Smooth muscle cell (in vitro differentiated cells): ENCODE measurements at regions not wholly inside any gene's neighbourhood (a gene's known extent, or its start where the extent isn't known, plus 50 kb on each side); places are given as distances from the start of the nearest gene placed in this dataset.

Experiments used
- DNase-seq: peaks from one replicate; lab custom pipeline; 2025; ENCODE audit not compliant: unreplicated experiment; lab: John Stamatoyannopoulos, UW
- H2AFZ ChIP-seq: fragments of 200-600 bp; sonication (generic); 2 replicates; pipeline ENCODE4 v1.6.0; 2016; ENCODE audit warnings: antibody characterized with exemption, low read depth, mild to moderate bottlenecking
- H3F3A ChIP-seq: fragments of 200-600 bp; sonication (generic); 2 replicates; pipeline ENCODE4 v1.6.0; 2017; ENCODE audit warnings: antibody characterized with exemption, low read depth
- H3K27ac ChIP-seq: fragments of 200-600 bp; sonication (generic); 2 replicates; pipeline ENCODE4 v1.5.1; 2016; ENCODE audit warnings: low read depth, mild to moderate bottlenecking
- H3K27me3 ChIP-seq: fragments of 200-600 bp; sonication (generic); 2 replicates; pipeline ENCODE4 v1.6.1; 2016; ENCODE audit warnings: low read depth, mild to moderate bottlenecking
- H3K36me3 ChIP-seq: fragments of 200-600 bp; sonication (generic); 2 replicates; pipeline ENCODE4 v1.5.1; 2016; ENCODE audit warnings: low read depth
- H3K4me1 ChIP-seq: fragments of 200-600 bp; sonication (generic); 2 replicates; pipeline ENCODE4 v1.5.1; 2016; ENCODE audit warnings: low read depth
- H3K4me2 ChIP-seq: fragments of 200-600 bp; sonication (generic); 2 replicates; pipeline ENCODE4 v1.6.0; 2016; ENCODE audit warnings: mild to moderate bottlenecking
- H3K4me3 ChIP-seq: fragments of 200-600 bp; sonication (generic); 2 replicates; pipeline ENCODE4 v1.5.1; 2016; ENCODE audit warnings: mild to moderate bottlenecking
- H3K79me2 ChIP-seq: fragments of 200-600 bp; sonication (generic); 2 replicates; pipeline ENCODE4 v1.6.0; 2016; ENCODE audit warnings: low read depth, mild to moderate bottlenecking
- H3K9ac ChIP-seq: fragments of 200-600 bp; sonication (generic); 2 replicates; pipeline ENCODE4 v1.6.0; 2016; ENCODE audit warnings: low read depth
- H3K9me3 ChIP-seq: fragments of 200-600 bp; sonication (generic); replicated peaks from 2 replicates; pipeline ENCODE4 v1.5.1; 2016; ENCODE audit warnings: low read depth
- H4K20me1 ChIP-seq: fragments of 200-600 bp; sonication (generic); 2 replicates; pipeline ENCODE4 v1.6.0; 2016; ENCODE audit warnings: low read depth
- WGBS: methylation state at CpG from one replicate; pipeline ENCODE4 v1.1.7; 2016; ENCODE audit warnings: low lambda C conversion rate; 5-methylcytosine and 5-hydroxymethylcytosine counted together
- TF ChIP-seq, protein P1 (sequence below): fragments of 200-600 bp; sonication (generic); IDR thresholded peaks from 2 replicates; pipeline ENCODE4 v1.5.1; 2017; ENCODE audit warnings: borderline replicate concordance, mild to moderate bottlenecking, antibody characterized with exemption; ENCODE audit not compliant: insufficient read depth, poor library complexity, severe bottlenecking

DNA sequence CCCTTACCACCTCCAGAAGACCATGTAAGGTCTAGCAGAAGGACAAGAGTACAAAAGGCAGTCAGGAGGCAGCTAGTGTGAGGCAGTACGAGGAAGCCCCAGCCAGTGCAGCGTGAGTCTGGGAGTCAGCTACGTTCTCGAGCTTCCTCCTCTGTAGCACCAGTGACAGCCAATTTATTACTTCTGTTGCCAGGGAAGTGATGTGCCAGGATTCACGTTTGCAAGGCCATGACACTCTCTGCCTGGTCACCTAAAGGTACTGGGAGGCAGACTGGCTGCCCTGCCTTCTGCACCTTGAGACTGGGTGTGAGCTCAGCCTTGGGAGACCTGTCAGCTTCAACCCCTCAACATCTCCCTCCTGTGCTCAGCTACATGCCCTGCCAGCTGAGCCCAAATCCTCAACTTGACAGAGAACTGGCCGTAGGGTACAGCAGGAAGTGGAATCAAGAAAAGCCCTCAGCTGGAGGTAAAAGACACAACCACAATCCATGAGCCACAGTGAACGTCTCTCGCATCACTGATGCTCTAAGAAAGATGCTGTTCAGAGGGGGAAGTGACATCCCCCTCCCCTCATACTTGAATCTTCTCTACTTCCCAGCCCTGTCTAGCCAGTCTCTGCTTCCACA is 182.5 kb upstream of the RGS6 start:
- Histone ChIP-seq H3K27ac (no peak overlapping the region), H3K9me3 (no peaks in the 10 kb centered on the region), H3K9ac (no peak overlapping the region), H3K27me3 (no peaks in the 10 kb centered on the region), H3K79me2 (no peaks in the 10 kb centered on the region), H3K4me2 (no peak overlapping the region), H3K4me1 (peaks cover 3% of the 10 kb centered on the region), H4K20me1 (no peaks in the 10 kb centered on the region), H3F3A (no peaks in the 10 kb centered on the region), H2AFZ (no peak overlapping the region), H3K4me3 (no peak overlapping the region), H3K36me3 (no peaks in the 10 kb centered on the region)
- no peak for DNase-seq
- TF ChIP-seq, protein P1, sequence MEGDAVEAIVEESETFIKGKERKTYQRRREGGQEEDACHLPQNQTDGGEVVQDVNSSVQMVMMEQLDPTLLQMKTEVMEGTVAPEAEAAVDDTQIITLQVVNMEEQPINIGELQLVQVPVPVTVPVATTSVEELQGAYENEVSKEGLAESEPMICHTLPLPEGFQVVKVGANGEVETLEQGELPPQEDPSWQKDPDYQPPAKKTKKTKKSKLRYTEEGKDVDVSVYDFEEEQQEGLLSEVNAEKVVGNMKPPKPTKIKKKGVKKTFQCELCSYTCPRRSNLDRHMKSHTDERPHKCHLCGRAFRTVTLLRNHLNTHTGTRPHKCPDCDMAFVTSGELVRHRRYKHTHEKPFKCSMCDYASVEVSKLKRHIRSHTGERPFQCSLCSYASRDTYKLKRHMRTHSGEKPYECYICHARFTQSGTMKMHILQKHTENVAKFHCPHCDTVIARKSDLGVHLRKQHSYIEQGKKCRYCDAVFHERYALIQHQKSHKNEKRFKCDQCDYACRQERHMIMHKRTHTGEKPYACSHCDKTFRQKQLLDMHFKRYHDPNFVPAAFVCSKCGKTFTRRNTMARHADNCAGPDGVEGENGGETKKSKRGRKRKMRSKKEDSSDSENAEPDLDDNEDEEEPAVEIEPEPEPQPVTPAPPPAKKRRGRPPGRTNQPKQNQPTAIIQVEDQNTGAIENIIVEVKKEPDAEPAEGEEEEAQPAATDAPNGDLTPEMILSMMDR, result no peak
- WGBS, result 81% methylated on average over 8 of the region's 8 CpGs

DNA sequence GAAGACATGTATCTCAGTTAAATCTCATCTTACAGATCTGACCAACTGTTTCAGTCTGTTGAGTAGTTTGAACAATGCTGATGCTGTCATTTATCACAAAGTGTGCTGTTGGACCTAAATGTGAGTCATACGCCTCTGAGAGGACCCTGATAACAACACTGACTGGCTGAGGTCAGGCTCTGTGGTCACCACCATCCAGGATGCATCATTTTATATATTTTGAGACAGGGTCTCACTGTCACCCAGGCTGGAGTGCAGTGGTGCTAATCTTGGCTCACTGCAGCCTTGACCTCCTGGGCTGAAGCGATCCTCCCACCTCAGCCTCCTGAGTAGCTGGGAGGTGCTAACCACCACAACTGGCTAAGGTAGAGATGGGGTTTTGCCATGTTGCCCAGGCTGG is 181.0 kb upstream of the RGS6 start:
- WGBS, result 86% methylated on average over 2 of the region's 2 CpGs
- TF ChIP-seq, protein P1, result no peak
- H2AFZ ChIP-seq, result no peak overlapping the region
- no peaks in the 10 kb centered on the region for H4K20me1 ChIP-seq
- H3K27me3 ChIP-seq, result no peaks in the 10 kb centered on the region
- no peak overlapping the region for H3K4me3 ChIP-seq
- H3K79me2 ChIP-seq, result no peaks in the 10 kb centered on the region
- H3K9ac ChIP-seq, result no peak overlapping the region
- no peak for DNase-seq
- H3K4me1 ChIP-seq, result peaks cover 3% of the 10 kb centered on the region
- no peaks in the 10 kb centered on the region for H3K9me3 ChIP-seq
- no peaks in the 10 kb centered on the region for H3K36me3 ChIP-seq
- no peak overlapping the region for H3K27ac ChIP-seq
- no peak overlapping the region for H3K4me2 ChIP-seq
- H3F3A ChIP-seq, result no peaks in the 10 kb centered on the region

DNA sequence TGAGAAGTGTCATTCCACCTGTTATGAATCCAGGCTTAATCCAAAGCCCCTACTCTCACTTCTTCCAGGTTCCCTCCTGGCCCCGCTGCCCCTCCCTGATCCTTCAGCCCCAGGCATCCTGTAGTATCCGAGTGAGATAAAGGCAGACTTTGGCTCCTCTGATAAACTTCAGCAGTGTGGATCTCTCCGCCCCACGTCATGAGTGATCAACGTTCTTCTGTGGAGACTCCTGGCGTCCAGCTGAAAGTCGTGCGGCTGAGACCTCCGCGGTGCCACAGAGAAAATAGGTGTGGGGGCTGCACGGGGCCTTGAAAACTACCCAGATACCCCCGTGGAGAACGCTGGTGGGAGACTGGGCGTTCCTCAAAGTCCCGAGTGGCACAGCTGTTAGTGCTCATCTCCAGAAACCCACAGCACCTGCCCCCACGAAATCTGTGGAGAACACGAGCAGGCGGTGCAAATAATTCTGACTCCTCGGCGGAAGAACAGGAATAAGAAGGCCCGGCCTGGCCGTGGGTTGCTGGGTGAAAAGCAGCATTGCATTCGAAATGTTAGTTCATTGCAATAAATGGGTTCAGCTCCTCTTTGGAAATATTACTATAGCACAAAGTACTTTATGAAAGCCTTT is 180.0 kb upstream of the RGS6 start:
- H3K4me3 ChIP-seq, result no peak overlapping the region
- peaks cover 3% of the 10 kb centered on the region for H3K4me1 ChIP-seq
- H3K27me3 ChIP-seq, result no peaks in the 10 kb centered on the region
- no peak overlapping the region for H2AFZ ChIP-seq
- no peak overlapping the region for H3K4me2 ChIP-seq
- H4K20me1 ChIP-seq, result no peaks in the 10 kb centered on the region
- no peak for DNase-seq
- H3K9ac ChIP-seq, result no peak overlapping the region
- H3K9me3 ChIP-seq, result no peaks in the 10 kb centered on the region
- WGBS, result 93% methylated on average over 23 of the region's 23 CpGs
- H3F3A ChIP-seq, result no peaks in the 10 kb centered on the region
- H3K36me3 ChIP-seq, result no peaks in the 10 kb centered on the region
- TF ChIP-seq, protein P1, result no peak
- H3K27ac ChIP-seq, result no peak overlapping the region
- H3K79me2 ChIP-seq, result no peaks in the 10 kb centered on the region
